GM12878 (cell line): ENCODE measurements at regions not wholly inside any gene's neighbourhood (a gene's known extent, or its start where the extent isn't known, plus 50 kb on each side); places are given as distances from the start of the nearest gene placed in this dataset.

Source experiments
- BHLHE40 ChIP-seq, 2 experiments: fragments of 450-650 bp in 1 of 2; IDR thresholded peaks; 2 replicates each; pipeline ENCODE4 v1.6.1; 2011 to 2017; ENCODE audit warnings: low read depth in 2 of 2, borderline replicate concordance in 1 of 2, improper control_type of control experiment in 1 of 2, low read length in 1 of 2, mild to moderate bottlenecking in 1 of 2
- EZH2 ChIP-seq: IDR thresholded peaks from 2 replicates; pipeline ENCODE4 v1.6.1; 2012; ENCODE audit warnings: low read depth, mild to moderate bottlenecking, control low read depth, inconsistent platforms, low read length, borderline replicate concordance; ENCODE audit not compliant: control insufficient read depth
- NBN ChIP-seq: fragments of 450-650 bp; IDR thresholded peaks from 2 replicates; pipeline ENCODE4 v1.6.1; 2016
- POLR2A ChIP-seq: IDR thresholded peaks from 2 replicates; pipeline ENCODE4 v1.6.1; 2011; ENCODE audit warnings: low read depth, mild to moderate bottlenecking, low read length
- RAD21 ChIP-seq: IDR thresholded peaks from 2 replicates; pipeline ENCODE4 v1.6.1; 2011; ENCODE audit warnings: mild to moderate bottlenecking, low read depth, low read length, moderate library complexity; ENCODE audit not compliant: insufficient read depth
- REST ChIP-seq: IDR thresholded peaks from 2 replicates; pipeline ENCODE4 v1.6.1; 2012; ENCODE audit warnings: mild to moderate bottlenecking, low read depth, low read length

DNA sequence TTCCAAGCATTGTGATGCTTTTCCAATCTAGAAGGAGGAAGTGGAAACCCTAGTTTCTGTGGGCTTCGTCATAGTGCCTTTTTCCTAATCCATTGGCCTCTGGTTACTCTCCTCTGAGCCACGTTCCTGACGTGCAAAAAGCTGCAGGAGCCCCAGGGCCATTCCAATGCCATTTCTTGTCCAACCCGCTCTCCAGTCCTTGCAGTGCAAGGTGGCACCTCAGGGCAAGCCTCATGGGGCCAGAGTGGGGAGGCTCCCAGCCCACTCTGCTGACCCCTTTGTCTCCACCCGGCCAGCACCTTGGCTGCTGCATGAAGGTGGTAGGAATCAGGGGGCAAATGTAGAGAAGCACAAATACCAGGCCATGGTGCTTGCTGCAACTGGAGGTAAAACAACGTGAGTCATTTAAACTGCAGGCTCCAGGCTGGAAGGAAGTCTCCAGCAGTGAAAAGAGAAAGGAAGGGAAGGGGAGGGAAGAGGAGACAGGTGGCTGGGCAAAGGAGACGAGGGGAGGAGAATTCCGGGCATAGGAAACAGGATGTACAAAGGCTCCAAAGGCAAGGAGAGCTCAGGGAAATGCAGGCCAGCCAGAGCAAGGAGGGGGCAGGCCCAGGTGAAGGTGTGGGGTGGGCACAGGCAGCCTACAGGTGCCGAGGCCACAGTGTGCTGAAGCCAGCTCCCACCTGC lies 168.2 kb upstream of the TNRC6C start:
- TF ChIP-seq BHLHE40 (IDR thresholded peaks at IDR 0.05; ENCODE audit: borderline replicate concordance in 1 of 2, low read depth in 2 of 2, low read length in 1 of 2) = no peak
- no peak for TF ChIP-seq REST
- no peak for TF ChIP-seq NBN
- TF ChIP-seq POLR2A = no peak
- TF ChIP-seq EZH2 = no peak
- TF ChIP-seq RAD21 = no peak
